MM.1S (cell line): ENCODE measurements at regions not wholly inside any gene's neighbourhood (a gene's known extent, or its start where the extent isn't known, plus 50 kb on each side); places are given as distances from the start of the nearest gene placed in this dataset.
"Not testable (repeated sequence)": the region's sequence is repeated elsewhere in the genome, so short reads cannot be mapped to it uniquely, and the experiment has no call there.

Experiments used
- DNase-seq: peaks from one replicate; pipeline ENCODE4 v3.0.0-alpha.2; 2015
- H2AFZ ChIP-seq: fragments of 300-600 bp; sonication (generic); 2 replicates; pipeline ENCODE4 v1.6.0; 2016; ENCODE audit warnings: antibody characterized with exemption, low read length
- H3F3A ChIP-seq: fragments of 300-600 bp; sonication (generic); 2 replicates; pipeline ENCODE4 v1.6.1; 2016; ENCODE audit warnings: mild to moderate bottlenecking, antibody characterized with exemption, low read length, moderate library complexity, mixed read lengths; ENCODE audit not compliant: insufficient read depth
- H3K27ac ChIP-seq: fragments of 300-600 bp; sonication (generic); 2 replicates; pipeline ENCODE4 v1.5.1; 2016; ENCODE audit warnings: mild to moderate bottlenecking, low read length
- H3K27me3 ChIP-seq: fragments of 300-600 bp; sonication (generic); replicated peaks from 2 replicates; pipeline ENCODE4 v1.6.0; 2016; ENCODE audit warnings: low read length; ENCODE audit not compliant: insufficient read depth
- H3K36me3 ChIP-seq: fragments of 300-600 bp; sonication (generic); replicated peaks from 2 replicates; pipeline ENCODE4 v1.6.1; 2016; ENCODE audit warnings: mild to moderate bottlenecking, low read length, mixed read lengths; ENCODE audit not compliant: insufficient read depth
- H3K4me1 ChIP-seq: fragments of 300-600 bp; sonication (generic); 2 replicates; pipeline ENCODE4 v1.6.1; 2016; ENCODE audit warnings: low read length, mixed read lengths
- H3K4me2 ChIP-seq: fragments of 300-600 bp; sonication (generic); 2 replicates; pipeline ENCODE4 v1.6.0; 2016; ENCODE audit warnings: low read depth, low read length
- H3K4me3 ChIP-seq: fragments of 300-600 bp; sonication (generic); 2 replicates; pipeline ENCODE4 v1.5.1; 2016; ENCODE audit warnings: low read length, mixed read lengths
- H3K79me2 ChIP-seq: fragments of 300-600 bp; sonication (generic); 2 replicates; pipeline ENCODE4 v1.6.1; 2016; ENCODE audit warnings: mixed run types, low read length, mixed read lengths
- H3K9ac ChIP-seq: fragments of 300-600 bp; sonication (generic); 2 replicates; pipeline ENCODE4 v1.6.1; 2016; ENCODE audit warnings: low read length, mixed read lengths
- H3K9me2 ChIP-seq: fragments of 300-600 bp; sonication (generic); replicated peaks from 2 replicates; pipeline ENCODE4 v1.6.1; 2016; ENCODE audit warnings: mild to moderate bottlenecking, low read length, mixed read lengths; ENCODE audit not compliant: insufficient read depth
- H3K9me3 ChIP-seq: fragments of 300-600 bp; sonication (generic); replicated peaks from 2 replicates; pipeline ENCODE4 v1.6.1; 2016; ENCODE audit warnings: mild to moderate bottlenecking, low read length, mixed read lengths; ENCODE audit not compliant: insufficient read depth
- H4K20me1 ChIP-seq: fragments of 300-600 bp; sonication (generic); 2 replicates; pipeline ENCODE4 v1.6.1; 2016; ENCODE audit warnings: mild to moderate bottlenecking, low read length, moderate library complexity, mixed read lengths; ENCODE audit not compliant: insufficient read depth
- EZH2 ChIP-seq: fragments of 300-600 bp; sonication (generic); optimal IDR thresholded peaks from 2 replicates; pipeline ENCODE3; 2017; ENCODE audit warnings: low read depth, mild to moderate bottlenecking, antibody characterized with exemption, low read length, mixed read lengths
- EZH2phosphoT487 ChIP-seq: fragments of 300-600 bp; sonication (generic); IDR thresholded peaks from 2 replicates; pipeline ENCODE4 v1.6.1; 2018; ENCODE audit warnings: antibody characterized with exemption, low read length
- TF ChIP-seq, protein P1 (sequence below): fragments of 300-600 bp; sonication (generic); IDR thresholded peaks from 2 replicates; pipeline ENCODE4 v1.5.1; 2016; ENCODE audit warnings: antibody characterized with exemption, low read length, mixed read lengths

DNA sequence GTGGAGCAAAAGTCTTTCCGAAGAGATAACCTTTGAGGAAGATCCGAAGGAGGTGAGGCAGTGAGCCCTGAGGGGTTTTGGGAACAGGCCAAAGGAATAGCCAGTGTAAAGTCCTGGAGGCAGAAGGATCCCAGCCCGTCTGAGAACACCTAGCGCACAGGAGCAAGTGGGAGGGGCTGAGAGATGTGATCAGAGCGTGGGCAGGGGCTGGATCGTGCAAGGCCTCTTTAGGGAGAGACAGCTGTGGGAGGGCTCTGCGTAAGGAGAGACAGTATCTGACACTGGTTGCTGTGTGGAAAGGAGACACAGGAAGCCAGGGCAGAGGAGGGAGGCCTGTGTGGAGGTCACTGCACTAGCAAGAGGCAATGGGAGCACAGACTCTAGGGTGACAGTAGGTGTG lies 68.2 kb downstream of the BARX1 start:
- TF ChIP-seq EZH2phosphoT487: no peak
- TF ChIP-seq, protein P1, sequence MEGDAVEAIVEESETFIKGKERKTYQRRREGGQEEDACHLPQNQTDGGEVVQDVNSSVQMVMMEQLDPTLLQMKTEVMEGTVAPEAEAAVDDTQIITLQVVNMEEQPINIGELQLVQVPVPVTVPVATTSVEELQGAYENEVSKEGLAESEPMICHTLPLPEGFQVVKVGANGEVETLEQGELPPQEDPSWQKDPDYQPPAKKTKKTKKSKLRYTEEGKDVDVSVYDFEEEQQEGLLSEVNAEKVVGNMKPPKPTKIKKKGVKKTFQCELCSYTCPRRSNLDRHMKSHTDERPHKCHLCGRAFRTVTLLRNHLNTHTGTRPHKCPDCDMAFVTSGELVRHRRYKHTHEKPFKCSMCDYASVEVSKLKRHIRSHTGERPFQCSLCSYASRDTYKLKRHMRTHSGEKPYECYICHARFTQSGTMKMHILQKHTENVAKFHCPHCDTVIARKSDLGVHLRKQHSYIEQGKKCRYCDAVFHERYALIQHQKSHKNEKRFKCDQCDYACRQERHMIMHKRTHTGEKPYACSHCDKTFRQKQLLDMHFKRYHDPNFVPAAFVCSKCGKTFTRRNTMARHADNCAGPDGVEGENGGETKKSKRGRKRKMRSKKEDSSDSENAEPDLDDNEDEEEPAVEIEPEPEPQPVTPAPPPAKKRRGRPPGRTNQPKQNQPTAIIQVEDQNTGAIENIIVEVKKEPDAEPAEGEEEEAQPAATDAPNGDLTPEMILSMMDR: no peak
- no peak for TF ChIP-seq EZH2
- Histone ChIP-seq H3K36me3 (no peaks in the 10 kb centered on the region), H2AFZ (no peak overlapping the region), H3K4me2 (no peak overlapping the region), H3K4me3 (no peak overlapping the region), H3K9me3 (no peaks in the 10 kb centered on the region), H3K4me1 (no peaks in the 10 kb centered on the region), H3K9me2 (no peaks in the 10 kb centered on the region), H3K27ac (no peak overlapping the region), H3K27me3 (no peaks in the 10 kb centered on the region), H3K79me2 (no peaks in the 10 kb centered on the region), H4K20me1 (no peaks in the 10 kb centered on the region), H3K9ac (no peak overlapping the region), H3F3A (no peaks in the 10 kb centered on the region)
- DNase-seq: no peak

DNA sequence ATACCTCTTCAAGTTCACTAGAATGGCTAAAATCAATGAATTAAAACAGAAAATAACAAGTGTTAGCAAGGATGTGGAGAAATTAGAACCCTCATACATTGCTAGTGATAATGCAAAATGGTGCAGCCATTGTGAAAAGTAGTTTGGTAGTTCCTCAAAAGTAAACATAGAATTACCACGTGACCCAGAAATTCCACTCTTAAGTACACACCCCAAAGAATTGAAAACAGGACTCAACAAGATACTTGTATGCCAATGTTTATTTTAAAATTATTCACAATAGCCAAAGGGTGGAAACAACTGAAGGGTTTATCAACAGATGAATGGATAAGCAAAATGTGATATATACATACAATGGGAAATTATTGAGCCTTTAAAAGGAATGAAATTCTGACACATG lies 70.3 kb downstream of the BARX1 start:
- TF ChIP-seq, protein P1: no peak
- no peak for TF ChIP-seq EZH2
- TF ChIP-seq EZH2phosphoT487: no peak
- no peak overlapping the region for H2AFZ ChIP-seq
- H3K4me3 ChIP-seq: no peak overlapping the region
- H3K27ac ChIP-seq: no peak overlapping the region
- H3K79me2 ChIP-seq: no peaks in the 10 kb centered on the region
- H3K9me2 ChIP-seq: no peaks in the 10 kb centered on the region
- H3K9me3 ChIP-seq: no peaks in the 10 kb centered on the region
- no peak for DNase-seq
- no peaks in the 10 kb centered on the region for H3K27me3 ChIP-seq
- H4K20me1 ChIP-seq: no peaks in the 10 kb centered on the region
- no peaks in the 10 kb centered on the region for H3F3A ChIP-seq
- no peak overlapping the region for H3K4me2 ChIP-seq
- H3K36me3 ChIP-seq: no peaks in the 10 kb centered on the region
- no peak overlapping the region for H3K9ac ChIP-seq
- no peaks in the 10 kb centered on the region for H3K4me1 ChIP-seq

DNA sequence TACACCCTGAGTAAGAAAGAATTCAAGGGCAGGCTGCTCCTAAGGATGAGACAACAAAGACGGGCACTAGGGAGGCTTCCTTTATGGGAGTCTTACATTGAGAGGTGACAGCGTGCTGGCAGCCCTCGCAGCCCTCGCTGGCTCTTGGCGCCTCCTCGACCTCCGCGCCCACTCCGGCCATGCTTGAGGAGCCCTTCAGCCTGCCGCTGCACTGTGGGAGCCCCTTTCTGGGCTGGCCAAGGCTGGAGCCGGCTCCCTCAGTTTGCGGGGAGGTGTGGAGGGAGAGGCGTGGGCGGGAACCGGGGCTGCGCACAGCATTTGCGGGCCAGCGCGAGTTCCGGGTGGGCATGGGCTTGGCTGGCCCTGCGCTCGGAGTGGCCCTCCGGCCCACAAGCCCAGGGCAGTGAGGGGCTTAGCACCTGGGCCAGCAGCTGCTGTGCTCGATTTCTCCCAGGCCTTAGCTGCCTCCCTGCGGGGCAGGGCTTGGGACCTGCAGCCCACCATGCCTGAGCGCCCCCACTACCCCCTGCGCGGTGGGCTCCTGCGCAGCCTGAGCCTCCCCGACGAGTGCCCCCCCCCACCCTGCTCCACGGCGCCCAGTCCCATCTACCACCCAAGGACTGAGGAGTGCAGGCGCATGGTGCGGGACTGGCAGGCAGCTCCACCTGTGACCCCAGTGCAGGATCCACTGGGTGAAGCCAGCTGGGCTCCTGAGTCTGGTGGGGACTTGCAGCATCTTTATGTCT lies 75.3 kb downstream of the BARX1 start:
- not testable (repeated sequence) for H3K36me3 ChIP-seq, H3F3A ChIP-seq, H3K4me2 ChIP-seq, H3K27me3 ChIP-seq, H3K9me3 ChIP-seq, H3K79me2 ChIP-seq, H3K4me1 ChIP-seq, H3K27ac ChIP-seq, DNase-seq, H3K9me2 ChIP-seq, H3K4me3 ChIP-seq, H4K20me1 ChIP-seq, H3K9ac ChIP-seq, H2AFZ ChIP-seq

DNA sequence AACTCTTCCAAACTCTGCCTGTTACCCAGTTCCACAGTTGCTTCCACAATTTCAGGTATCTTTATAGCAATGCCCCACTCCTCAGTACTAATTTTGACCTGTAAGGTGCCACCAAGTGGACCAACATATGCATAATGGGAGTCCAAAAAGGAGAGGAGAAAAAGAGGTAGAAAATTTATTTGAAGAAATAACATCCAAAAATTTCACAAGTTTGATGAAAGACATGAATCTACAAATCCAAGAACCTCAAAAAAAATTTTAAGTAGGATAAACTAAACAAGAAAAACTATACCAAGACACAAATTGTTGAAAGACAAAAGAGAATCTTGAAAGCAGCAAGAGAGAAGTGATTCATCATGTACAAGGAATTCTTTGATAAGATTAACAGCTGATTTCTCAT lies 79.8 kb downstream of the BARX1 start:
- Histone ChIP-seq H4K20me1 (no peaks in the 10 kb centered on the region), H3K36me3 (no peaks in the 10 kb centered on the region), H3K4me1 (no peaks in the 10 kb centered on the region), H3K79me2 (no peaks in the 10 kb centered on the region), H3K27ac (no peak overlapping the region), H3K4me3 (no peak overlapping the region), H3K4me2 (no peak overlapping the region), H3K27me3 (no peaks in the 10 kb centered on the region), H3K9me2 (no peaks in the 10 kb centered on the region), H3K9me3 (0 out of 2 replicates have a peak, but pooled peaks cover 3% of the 10 kb centered on the region), H2AFZ (no peak overlapping the region), H3K9ac (no peak overlapping the region), H3F3A (no peaks in the 10 kb centered on the region)
- no peak for DNase-seq
- TF ChIP-seq EZH2phosphoT487: no peak
